MM.1S (cell line): ENCODE measurements at regions not wholly inside any gene's neighbourhood (a gene's known extent, or its start where the extent isn't known, plus 50 kb on each side); places are given as distances from the start of the nearest gene placed in this dataset.

Experiments
- EZH2 ChIP-seq: fragments of 300-600 bp; sonication (generic); optimal IDR thresholded peaks from 2 replicates; pipeline ENCODE3; 2017; ENCODE audit warnings: low read depth, mild to moderate bottlenecking, antibody characterized with exemption, low read length, mixed read lengths
- EZH2phosphoT487 ChIP-seq: fragments of 300-600 bp; sonication (generic); IDR thresholded peaks from 2 replicates; pipeline ENCODE4 v1.6.1; 2018; ENCODE audit warnings: antibody characterized with exemption, low read length
- TF ChIP-seq, protein P1 (sequence below): fragments of 300-600 bp; sonication (generic); IDR thresholded peaks from 2 replicates; pipeline ENCODE4 v1.5.1; 2016; ENCODE audit warnings: antibody characterized with exemption, low read length, mixed read lengths

DNA sequence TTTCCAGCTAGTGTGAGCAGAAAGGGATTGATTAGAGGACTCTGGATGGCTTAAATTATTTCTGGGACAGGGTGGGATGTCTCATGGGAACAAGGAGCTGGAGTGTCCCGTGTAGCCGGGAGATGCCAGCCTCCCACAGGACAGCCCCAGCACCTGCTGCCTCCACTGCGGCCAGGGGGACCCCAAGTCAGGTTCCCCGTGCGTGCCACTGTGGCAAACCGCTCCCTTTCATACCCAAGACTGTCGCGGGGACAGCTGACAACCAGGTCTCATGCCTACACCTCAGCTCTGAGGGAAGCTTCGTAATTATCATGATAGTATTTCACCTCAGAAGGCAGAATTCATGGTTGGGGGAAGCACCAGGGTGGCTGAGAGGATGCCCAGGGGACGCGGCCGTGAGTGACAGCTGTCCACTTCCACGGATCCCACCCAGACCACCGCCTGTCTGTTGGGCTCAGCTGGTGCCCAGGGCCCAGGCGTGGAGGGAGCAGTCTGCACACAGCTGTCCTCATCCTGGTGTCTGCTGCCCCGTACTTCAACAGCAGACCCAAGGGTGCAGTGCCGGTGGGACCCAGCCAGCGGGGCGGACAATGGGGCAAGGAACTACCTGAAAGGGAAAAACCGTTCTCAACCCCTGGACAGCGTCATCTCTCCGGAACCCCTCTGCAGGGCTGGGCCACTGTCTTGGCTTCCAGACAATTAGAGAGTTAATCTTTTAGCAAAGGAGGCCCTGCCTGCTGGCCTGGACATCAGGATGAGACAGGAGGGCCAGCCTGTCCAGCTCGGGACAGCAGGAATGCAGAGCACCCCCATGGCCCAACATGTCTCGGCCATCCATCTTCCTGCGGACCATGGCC is 166.9 kb downstream of the OLFM1 start:
- TF ChIP-seq EZH2phosphoT487 (no peak), EZH2 (no peak)
- TF ChIP-seq, protein P1, sequence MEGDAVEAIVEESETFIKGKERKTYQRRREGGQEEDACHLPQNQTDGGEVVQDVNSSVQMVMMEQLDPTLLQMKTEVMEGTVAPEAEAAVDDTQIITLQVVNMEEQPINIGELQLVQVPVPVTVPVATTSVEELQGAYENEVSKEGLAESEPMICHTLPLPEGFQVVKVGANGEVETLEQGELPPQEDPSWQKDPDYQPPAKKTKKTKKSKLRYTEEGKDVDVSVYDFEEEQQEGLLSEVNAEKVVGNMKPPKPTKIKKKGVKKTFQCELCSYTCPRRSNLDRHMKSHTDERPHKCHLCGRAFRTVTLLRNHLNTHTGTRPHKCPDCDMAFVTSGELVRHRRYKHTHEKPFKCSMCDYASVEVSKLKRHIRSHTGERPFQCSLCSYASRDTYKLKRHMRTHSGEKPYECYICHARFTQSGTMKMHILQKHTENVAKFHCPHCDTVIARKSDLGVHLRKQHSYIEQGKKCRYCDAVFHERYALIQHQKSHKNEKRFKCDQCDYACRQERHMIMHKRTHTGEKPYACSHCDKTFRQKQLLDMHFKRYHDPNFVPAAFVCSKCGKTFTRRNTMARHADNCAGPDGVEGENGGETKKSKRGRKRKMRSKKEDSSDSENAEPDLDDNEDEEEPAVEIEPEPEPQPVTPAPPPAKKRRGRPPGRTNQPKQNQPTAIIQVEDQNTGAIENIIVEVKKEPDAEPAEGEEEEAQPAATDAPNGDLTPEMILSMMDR = no peak
